Stimulated activated CD4-positive, alpha-beta T cell treated with anti-CD3 and anti-CD28 coated beads, Interleukin-15, amount 100 ng/mL, for 48 hours (primary cell): ENCODE measurements at regions not wholly inside any gene's neighbourhood (a gene's known extent, or its start where the extent isn't known, plus 50 kb on each side); places are given as distances from the start of the nearest gene placed in this dataset.

ENCODE experiments used
- DNase-seq, 2 donors: peaks; one replicate each; pipeline ENCODE4 v3.0.0-alpha.2; 2020; ENCODE audit warnings: low read depth in 2 of 2

DNA sequence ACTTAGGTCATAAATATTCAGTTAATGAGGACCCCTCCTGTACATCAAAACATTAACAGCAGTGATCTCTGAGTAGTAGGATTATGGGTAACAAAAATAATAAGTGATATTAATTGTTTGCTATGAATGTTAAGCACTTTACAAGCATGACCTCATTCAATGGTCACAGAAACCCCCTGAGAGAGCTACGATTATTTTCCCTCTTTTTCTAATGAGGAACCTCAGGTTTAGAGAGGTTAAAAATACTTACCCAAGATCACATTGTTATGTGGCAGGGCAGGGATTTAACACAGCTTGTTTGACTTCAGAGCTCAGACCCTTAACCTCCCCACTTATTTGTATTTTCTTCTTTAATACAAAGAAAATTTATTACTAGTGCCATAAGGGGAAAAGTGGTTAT is 228.2 kb downstream of the TBL1XR1 start:
- no peak for DNase-seq

DNA sequence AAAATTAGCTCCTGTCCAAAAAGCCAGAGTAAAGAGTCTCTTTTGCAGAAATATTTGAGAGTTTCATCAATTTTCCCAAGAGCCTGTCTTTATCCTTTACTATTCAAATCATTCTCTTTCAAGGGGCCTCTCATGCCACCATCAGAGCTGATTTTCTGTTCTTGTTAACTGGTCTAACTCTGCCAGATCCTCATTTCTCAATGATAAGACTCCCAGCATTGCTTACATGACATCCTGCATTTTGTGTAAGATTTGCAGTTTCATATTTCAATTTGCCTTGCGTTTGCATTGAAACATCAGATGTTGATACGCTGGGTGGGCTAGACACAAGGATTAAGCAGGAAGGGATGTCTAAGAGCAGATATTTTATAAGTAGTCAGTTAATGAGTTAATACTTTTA is 228.7 kb downstream of the TBL1XR1 start:
- DNase-seq = no peak

DNA sequence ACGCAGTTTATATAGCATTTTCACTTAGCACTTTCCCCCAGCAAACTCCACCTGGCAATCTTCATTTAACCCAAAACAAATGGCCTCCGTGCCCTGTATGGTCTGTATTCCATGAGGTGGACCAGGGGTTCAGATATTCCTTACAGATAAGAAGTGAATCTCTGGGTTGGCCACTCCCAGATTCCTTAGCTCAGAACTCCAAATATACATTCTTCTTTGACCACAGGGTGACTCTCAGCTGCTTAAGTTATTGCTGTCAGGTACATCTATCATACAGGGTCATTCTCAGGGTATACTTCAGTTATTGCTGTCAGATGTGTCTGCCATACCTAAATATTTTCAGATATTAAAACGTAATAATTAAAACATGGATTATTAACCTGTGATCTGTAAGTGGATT is 229.8 kb downstream of the TBL1XR1 start:
- DNase-seq = no peak

- DNase-seq = no peak
These were observed 232.6 kb downstream of the TBL1XR1 start for GRCh38 chr3:176964661-176965060.

GRCh38 chr3:176961916-176962315 is 235.4 kb downstream of the TBL1XR1 start:
- DNase-seq = no peak

DNA sequence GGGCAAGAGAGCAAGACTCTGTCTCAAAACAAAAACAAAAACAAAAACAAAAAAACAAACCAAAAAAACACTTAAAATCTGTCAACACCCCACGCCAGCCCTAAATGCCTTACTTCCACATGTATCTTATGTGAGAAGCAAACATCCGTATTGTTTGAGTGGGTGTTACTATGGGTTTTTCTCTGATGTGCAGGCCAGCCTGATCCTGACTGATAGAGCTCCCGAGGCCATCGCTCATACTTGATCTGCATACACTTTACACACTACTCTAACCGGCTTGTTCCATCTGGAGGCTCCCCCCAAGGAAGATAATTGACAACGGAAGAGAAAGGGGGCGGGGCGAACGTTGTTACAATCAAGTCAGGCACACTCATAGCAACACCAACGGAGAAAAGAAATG is 237.4 kb downstream of the TBL1XR1 start:
- no peak for DNase-seq

DNA sequence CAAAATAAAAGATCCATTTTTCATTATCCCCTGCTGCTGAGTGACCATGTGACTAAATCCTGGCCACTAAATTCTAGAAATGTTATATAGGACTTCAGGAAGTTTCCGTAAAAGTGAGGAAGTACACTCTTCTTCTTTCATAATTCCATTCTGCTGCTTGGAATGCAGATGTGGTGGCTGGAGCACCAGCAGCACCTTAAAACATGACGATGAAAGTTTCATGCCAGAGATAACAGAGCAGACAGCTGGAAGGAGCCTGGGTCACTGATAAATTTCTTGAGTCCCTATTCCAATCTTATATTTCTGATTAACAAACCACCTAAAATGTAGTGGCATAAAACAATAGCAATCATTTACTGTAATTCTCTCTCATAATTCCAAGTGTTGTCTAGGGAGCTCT is 238.7 kb downstream of the TBL1XR1 start:
- no peak for DNase-seq

- DNase-seq = no peak
These were observed 242.8 kb downstream of the TBL1XR1 start for GRCh38 chr3:176954517-176954916.

GRCh38 chr3:176953106-176954060 is 243.9 kb downstream of the TBL1XR1 start:
- no peak for DNase-seq

DNA sequence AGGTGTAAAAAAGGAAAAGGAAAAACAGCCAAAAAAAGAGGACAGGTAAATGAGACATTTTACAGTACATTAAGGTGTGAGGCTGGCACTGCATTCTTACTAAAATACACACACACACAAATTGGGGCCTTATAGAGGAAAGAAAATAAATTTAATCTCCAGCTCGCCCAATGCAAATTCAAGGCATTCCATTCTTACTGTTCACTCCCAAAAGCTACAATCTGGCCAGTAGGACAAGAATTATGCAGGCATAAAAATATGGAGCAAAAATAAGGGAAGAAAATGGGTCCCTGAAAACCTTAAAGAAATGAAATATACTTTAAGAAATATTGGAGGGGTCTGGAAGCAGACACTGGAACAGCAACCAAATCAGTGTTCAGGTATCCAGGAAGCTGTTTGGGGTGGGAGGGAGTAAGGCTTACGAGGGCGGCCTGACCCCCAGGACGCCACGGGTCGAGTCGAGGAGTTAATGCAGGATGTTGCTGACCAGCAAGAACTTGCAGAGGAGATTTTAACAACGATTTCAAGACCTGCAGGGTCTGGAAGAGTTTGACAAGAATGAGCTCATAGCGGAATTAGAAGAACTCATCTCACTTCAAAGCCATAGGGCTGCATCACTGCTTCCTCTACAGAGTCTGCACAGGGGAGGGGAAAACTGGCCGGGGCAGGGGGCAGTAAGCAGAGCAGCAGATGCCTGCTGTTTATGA is 245.5 kb downstream of the TBL1XR1 start:
- DNase-seq = no peak

DNA sequence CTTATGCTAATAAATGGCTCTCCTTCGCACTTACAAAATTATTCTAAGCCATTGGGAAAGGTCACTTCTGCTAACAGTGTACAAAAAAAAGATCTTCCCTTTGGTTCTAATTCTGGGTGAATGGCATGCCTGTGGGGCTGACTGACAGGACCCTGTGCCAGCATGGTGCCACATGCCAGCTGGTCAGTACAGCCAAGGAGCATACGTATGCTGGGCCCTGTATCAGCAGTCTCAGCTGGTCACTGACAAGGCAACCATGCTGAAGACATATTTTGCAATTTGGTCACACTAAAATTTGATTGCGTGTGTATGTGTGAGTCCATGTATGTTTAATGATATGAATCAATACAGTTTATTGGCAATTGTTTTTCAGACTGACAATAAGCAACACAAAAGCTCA is 246.1 kb downstream of the TBL1XR1 start:
- no peak for DNase-seq

GRCh38 chr3:176950743-176951142 is 246.5 kb downstream of the TBL1XR1 start:
- no peak for DNase-seq

GRCh38 chr3:176948151-176948550 is 249.1 kb downstream of the TBL1XR1 start:
- DNase-seq = no peak

DNA sequence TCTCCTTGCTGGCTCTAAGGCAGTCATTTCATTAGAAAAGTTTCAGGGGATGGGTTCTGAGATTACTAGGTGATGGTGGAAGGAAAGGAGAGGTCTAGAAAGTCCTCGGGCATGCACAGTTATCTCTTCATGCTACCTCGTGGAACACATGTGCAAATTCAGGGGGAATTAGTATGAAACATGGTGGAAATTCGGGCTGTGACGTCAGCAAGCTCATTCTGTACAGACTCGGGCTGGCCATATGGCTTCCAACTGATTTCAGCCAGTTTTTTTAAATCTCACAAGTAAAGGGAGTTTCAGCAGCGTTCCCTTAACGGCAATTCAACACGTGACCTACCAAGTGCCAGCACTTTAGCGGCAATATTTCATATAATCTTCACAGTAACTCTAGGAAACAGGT is 251.1 kb downstream of the TBL1XR1 start:
- no peak for DNase-seq

- no peak for DNase-seq
These were observed 255.0 kb downstream of the TBL1XR1 start for GRCh38 chr3:176942305-176942704.

DNA sequence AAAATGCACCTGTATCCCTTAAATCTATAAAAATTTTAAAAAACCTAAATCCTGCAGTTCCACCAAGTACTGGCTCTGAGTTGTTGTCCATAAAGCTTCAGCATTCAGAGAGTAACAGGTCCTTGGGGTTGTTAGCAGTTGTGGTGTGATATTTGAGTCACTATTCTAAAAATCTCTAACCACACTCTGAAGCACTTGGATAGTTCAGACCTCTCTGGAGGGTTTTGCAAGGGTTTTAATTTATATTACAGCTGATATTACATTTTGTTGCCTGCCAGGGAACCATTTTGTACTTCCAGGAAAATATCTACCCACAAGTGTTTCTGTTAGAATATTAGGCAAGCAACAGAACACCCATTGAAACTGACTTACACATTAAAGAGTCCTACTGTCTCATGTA is 255.6 kb downstream of the TBL1XR1 start:
- DNase-seq = no peak

GRCh38 chr3:176939022-176939817 is 258.1 kb downstream of the TBL1XR1 start:
- peak in 1 of 2 donors; percentile 37 for DNase-seq

DNA sequence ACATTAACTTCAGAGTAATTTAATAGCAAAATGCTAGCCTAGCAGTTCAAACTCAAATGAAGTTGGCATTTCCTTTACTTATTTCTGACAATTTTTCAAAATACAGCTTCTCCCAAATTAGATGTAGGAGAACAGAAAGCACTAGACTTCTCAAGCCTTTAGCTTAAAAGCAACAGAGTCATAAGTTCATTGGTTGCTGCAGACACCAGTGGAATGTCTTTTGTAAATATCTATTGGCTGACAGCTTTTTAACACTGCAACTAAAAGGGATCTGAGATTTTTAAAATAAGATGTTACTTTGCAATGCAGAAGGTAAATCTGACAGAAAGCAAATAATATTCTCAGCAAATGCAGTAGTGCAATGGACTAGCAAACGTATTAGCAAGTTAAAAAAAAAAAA is 259.3 kb downstream of the TBL1XR1 start:
- no peak for DNase-seq

DNA sequence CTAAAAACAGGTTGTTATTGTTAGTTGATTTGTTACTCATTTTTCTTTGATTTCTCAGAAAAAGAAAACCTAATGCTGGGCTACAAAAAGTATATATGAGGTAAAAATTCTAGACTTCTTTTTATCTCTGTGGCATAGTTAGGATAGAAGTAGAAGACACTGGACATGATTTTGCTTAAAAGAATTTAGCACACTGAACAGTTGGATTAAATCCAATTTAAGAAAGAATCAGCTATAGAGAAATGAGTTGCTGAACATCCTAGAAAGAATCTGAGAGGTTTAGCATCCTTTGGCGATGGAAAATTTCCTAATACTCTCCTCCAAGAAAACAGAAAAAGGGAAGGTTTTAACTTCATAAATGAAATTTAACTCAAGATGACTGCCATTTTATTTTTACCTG is 259.7 kb downstream of the TBL1XR1 start:
- no peak for DNase-seq

DNA sequence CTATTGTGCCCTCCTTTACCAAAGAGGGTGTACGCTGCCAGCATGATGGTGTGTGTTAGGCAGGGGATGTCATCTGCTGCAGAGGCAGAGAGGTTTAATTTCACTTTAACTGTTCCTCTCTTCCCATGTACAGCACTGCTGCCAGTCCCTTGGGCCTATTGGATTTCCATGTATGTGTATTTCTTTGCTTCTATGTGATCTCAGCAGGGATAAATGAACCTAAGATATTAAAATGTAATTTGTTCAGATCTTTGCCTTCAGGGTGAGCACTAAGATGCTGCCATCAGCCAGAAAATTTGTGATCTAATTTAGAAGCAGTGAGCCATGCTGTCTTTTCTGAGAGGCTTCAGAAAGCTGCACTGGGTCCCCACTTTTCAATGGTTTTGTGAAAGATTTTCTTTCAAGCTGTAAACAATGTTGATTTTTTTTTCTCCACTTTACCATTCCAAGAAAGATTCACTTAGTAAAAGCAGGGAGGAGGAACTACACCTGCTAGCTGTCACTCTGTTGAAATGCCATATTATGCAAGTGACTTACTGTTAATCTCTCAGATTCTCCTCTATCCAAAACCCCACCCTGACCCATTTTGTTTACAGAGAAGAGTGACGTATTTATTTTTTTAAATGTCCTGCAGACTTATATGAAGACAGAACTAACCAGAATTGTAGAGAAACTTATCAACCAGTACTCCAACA is 261.9 kb downstream of the TBL1XR1 start:
- no peak for DNase-seq

GRCh38 chr3:176934698-176935097 is 262.6 kb downstream of the TBL1XR1 start:
- no peak for DNase-seq

- no peak for DNase-seq
These were observed 263.6 kb downstream of the TBL1XR1 start for GRCh38 chr3:176933704-176934103.
